Endothelial cell (in vitro differentiated cells): ENCODE measurements at regions not wholly inside any gene's neighbourhood (a gene's known extent, or its start where the extent isn't known, plus 50 kb on each side); places are given as distances from the start of the nearest gene placed in this dataset.

Experiments used
- DNase-seq: peaks from one replicate; pipeline ENCODE4 v3.0.0; 2021; ENCODE audit warnings: low spot score
- H3K27ac Mint-ChIP-seq: one replicate; pipeline ENCODE4 v1.8.0; 2021; ENCODE audit warnings: mixed read lengths, inconsistent platforms; ENCODE audit not compliant: unreplicated experiment
- H3K27me3 Mint-ChIP-seq: one replicate; pipeline ENCODE4 v1.8.0; 2021; ENCODE audit warnings: mild to moderate bottlenecking, moderate library complexity, mixed read lengths, inconsistent platforms; ENCODE audit not compliant: unreplicated experiment
- H3K36me3 Mint-ChIP-seq: one replicate; pipeline ENCODE4 v1.8.0; 2021; ENCODE audit warnings: mild to moderate bottlenecking, low read depth, mixed read lengths, inconsistent platforms; ENCODE audit not compliant: unreplicated experiment
- H3K4me1 Mint-ChIP-seq: one replicate; pipeline ENCODE4 v1.8.0; 2021; ENCODE audit warnings: mild to moderate bottlenecking, mixed read lengths, inconsistent platforms; ENCODE audit not compliant: unreplicated experiment
- H3K4me3 Mint-ChIP-seq: one replicate; pipeline ENCODE4 v1.8.0; 2021; ENCODE audit warnings: mild to moderate bottlenecking, mixed read lengths, inconsistent platforms; ENCODE audit not compliant: unreplicated experiment
- H3K9me3 Mint-ChIP-seq: one replicate; pipeline ENCODE4 v1.8.0; 2021; ENCODE audit warnings: mixed read lengths, inconsistent platforms; ENCODE audit not compliant: unreplicated experiment
- TF ChIP-seq, protein P1 (sequence below): fragments of 200-600 bp; sonication (generic); IDR thresholded peaks from one replicate; pipeline ENCODE4 v1.5.0; 2021; ENCODE audit warnings: antibody characterized with exemption; ENCODE audit not compliant: unreplicated experiment

DNA sequence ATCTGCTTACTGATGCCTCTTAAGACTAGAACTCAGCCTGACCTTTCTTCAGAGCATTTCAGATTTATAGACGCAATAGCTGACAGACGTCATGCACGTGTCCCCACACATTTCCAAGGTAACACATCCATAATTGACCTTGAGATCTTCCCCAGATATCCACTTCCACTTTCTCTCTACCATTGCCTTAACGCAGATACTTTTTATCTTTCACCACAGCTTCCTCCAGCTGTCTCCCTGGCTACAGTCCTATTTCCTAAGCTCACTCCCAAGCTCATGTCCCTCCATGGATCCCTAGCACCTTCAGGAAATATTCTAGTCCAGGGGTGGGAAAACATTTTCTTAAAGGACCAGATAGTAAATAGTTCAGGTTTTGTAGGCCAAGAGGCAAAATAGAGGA is 173.0 kb upstream of the MITF start:
- no peaks in the 10 kb centered on the region for H3K9me3 Mint-ChIP-seq
- no peaks in the 10 kb centered on the region for H3K36me3 Mint-ChIP-seq
- H3K27me3 Mint-ChIP-seq: no peaks in the 10 kb centered on the region
- H3K27ac Mint-ChIP-seq: no peak overlapping the region
- TF ChIP-seq, protein P1, sequence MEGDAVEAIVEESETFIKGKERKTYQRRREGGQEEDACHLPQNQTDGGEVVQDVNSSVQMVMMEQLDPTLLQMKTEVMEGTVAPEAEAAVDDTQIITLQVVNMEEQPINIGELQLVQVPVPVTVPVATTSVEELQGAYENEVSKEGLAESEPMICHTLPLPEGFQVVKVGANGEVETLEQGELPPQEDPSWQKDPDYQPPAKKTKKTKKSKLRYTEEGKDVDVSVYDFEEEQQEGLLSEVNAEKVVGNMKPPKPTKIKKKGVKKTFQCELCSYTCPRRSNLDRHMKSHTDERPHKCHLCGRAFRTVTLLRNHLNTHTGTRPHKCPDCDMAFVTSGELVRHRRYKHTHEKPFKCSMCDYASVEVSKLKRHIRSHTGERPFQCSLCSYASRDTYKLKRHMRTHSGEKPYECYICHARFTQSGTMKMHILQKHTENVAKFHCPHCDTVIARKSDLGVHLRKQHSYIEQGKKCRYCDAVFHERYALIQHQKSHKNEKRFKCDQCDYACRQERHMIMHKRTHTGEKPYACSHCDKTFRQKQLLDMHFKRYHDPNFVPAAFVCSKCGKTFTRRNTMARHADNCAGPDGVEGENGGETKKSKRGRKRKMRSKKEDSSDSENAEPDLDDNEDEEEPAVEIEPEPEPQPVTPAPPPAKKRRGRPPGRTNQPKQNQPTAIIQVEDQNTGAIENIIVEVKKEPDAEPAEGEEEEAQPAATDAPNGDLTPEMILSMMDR: no peak
- H3K4me3 Mint-ChIP-seq: no peak overlapping the region
- DNase-seq: no peak
- H3K4me1 Mint-ChIP-seq: peaks cover 12% of the 10 kb centered on the region

DNA sequence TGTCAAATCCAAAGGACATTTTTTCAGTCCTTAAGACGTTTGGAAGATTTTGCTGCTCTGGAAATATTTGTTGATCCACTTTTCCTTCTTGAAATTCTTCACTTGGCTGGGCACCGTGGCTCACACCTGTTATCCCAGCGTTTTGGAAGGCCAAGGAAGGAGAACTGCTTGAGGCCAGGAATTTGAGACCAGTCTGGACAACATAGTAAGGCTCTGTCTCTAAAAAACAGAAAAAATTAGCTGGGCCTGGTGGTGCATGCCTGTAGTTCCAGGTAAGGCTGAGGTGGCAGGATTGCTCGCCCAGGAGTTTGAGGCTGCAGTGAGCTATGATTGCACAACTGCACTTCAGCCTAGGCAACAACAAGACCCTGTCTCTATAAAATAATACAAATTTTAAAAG is 173.9 kb upstream of the MITF start:
- TF ChIP-seq, protein P1: no peak
- DNase-seq: no peak
- Mint-ChIP-seq H3K36me3 (no peaks in the 10 kb centered on the region), H3K9me3 (no peaks in the 10 kb centered on the region), H3K27ac (no peak overlapping the region), H3K4me3 (no peak overlapping the region), H3K27me3 (no peaks in the 10 kb centered on the region), H3K4me1 (peaks cover 12% of the 10 kb centered on the region)

DNA sequence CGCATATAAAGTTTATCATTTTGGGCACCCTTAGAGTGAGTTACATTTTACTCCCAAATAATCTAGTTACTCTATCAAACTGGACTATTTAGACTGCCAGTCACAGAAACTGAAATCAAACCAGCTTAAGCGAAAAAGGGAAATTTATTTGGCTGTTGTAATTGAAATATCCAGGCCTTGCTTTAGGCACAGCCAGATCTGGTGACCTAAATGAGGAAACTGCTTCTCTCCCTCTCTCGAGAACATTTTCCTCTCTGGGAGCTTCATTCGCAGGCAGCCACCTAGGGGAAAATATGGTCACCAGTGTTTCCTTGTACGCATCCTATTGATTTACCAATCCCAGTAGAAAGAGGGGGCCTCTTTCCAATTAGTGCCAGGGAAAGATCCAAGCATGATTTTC is 175.3 kb upstream of the MITF start:
- Mint-ChIP-seq H3K27me3 (no peaks in the 10 kb centered on the region), H3K36me3 (no peaks in the 10 kb centered on the region)

DNA sequence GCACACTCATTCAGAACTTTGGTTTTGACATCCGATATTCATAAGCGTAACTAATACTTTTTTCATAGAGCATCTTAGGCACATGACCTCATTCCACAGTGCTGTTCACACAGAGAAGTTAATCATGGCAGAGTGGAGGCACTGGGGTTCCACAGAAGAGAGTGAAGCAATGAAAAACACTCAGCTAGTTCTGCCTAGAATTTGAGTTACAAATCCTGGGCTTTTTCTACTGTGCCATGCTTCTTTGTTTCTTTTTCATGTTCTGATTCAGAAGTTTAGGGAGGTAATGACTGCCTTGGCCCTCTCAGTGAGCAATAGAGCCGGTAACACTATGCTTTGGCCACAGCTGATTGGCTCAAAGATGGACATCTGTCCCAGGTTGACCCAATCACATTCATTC is 176.1 kb upstream of the MITF start:
- Mint-ChIP-seq H3K4me3 (no peak overlapping the region), H3K36me3 (no peaks in the 10 kb centered on the region), H3K27ac (no peak overlapping the region), H3K27me3 (no peaks in the 10 kb centered on the region), H3K9me3 (no peaks in the 10 kb centered on the region), H3K4me1 (peaks cover 12% of the 10 kb centered on the region)
- no peak for DNase-seq
- TF ChIP-seq, protein P1: no peak

More for the DNA sequence above, 175.3 kb upstream of the MITF start:
- H3K4me1 Mint-ChIP-seq: peaks cover 12% of the 10 kb centered on the region
- no peak overlapping the region for H3K27ac Mint-ChIP-seq
- H3K4me3 Mint-ChIP-seq: no peak overlapping the region
- DNase-seq: no peak
- H3K9me3 Mint-ChIP-seq: no peaks in the 10 kb centered on the region
- TF ChIP-seq, protein P1: no peak

DNA sequence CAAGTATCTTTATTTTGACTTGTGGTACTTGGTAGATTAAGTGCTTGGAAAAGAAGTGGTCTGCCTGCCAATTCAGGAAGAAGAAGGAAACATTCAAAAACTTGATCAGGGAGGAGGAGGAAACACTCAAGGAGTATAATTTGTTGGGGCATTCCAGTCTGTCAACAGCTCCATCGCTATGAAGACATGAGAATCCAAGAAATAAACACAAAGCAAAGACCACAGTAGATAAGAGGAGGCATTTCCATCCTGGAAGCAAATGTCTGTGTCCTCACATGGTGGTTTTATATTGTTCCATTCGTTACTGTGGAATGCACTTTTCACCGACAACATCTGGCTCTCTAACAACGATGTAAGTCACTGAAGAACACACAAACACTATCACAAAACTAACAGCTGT is 176.1 kb upstream of the FRMD4B start:
- no peak for DNase-seq
- TF ChIP-seq, protein P1: no peak
- Mint-ChIP-seq H3K27me3 (no peaks in the 10 kb centered on the region), H3K4me3 (no peak overlapping the region), H3K27ac (no peak overlapping the region), H3K9me3 (no peaks in the 10 kb centered on the region), H3K36me3 (no peaks in the 10 kb centered on the region), H3K4me1 (peaks cover 7% of the 10 kb centered on the region)
